AG09319 (cell line): ENCODE measurements at regions not wholly inside any gene's neighbourhood (a gene's known extent, or its start where the extent isn't known, plus 50 kb on each side); places are given as distances from the start of the nearest gene placed in this dataset.

Experiments used
- DNase-seq: peaks from one replicate; pipeline ENCODE4 v3.0.0-alpha.2; 2010; ENCODE audit warnings: low read depth; ENCODE audit errors: extremely low read depth
- TF ChIP-seq, protein P1 (sequence below): IDR thresholded peaks from 2 replicates; pipeline ENCODE4 v1.5.1; 2011; ENCODE audit warnings: low read depth, mild to moderate bottlenecking, inconsistent platforms, low read length, moderate library complexity

GRCh38 chr6:68240726-68241125, 394.4 kb upstream of the ADGRB3 start:
- no peak for DNase-seq
- TF ChIP-seq, protein P1, sequence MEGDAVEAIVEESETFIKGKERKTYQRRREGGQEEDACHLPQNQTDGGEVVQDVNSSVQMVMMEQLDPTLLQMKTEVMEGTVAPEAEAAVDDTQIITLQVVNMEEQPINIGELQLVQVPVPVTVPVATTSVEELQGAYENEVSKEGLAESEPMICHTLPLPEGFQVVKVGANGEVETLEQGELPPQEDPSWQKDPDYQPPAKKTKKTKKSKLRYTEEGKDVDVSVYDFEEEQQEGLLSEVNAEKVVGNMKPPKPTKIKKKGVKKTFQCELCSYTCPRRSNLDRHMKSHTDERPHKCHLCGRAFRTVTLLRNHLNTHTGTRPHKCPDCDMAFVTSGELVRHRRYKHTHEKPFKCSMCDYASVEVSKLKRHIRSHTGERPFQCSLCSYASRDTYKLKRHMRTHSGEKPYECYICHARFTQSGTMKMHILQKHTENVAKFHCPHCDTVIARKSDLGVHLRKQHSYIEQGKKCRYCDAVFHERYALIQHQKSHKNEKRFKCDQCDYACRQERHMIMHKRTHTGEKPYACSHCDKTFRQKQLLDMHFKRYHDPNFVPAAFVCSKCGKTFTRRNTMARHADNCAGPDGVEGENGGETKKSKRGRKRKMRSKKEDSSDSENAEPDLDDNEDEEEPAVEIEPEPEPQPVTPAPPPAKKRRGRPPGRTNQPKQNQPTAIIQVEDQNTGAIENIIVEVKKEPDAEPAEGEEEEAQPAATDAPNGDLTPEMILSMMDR, result no peak

- DNase-seq, result no peak
- TF ChIP-seq, protein P1, result no peak
Measured at GRCh38 chr6:68239034-68239433, 396.0 kb upstream of the ADGRB3 start.

- no peak for DNase-seq
- TF ChIP-seq, protein P1, result no peak
Measured at GRCh38 chr6:68238097-68238601, 396.9 kb upstream of the ADGRB3 start.

DNA sequence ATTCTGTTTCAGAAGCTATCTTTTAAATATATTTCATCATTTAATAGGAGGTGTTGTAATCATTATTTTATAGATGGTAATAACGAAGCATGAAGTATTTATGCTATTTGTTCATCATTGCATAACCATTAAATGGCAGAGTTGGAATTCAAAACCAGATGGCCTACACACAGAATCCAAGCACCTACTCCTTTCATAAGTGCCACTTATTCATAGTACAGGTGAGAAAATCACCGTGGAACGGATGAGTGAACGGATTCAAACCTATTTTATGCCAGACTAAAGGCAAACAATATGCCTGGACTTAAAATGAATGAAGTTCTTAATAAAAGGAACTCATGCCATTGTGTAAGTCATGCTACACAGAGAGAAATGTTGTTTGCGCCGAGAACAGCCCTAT, 397.9 kb upstream of the ADGRB3 start:
- TF ChIP-seq, protein P1, result no peak
- no peak for DNase-seq

- TF ChIP-seq, protein P1, result no peak
- no peak for DNase-seq
Measured at GRCh38 chr6:68235326-68235784, 399.7 kb upstream of the ADGRB3 start.

GRCh38 chr6:68233623-68234022, 401.5 kb upstream of the ADGRB3 start:
- DNase-seq, result no peak
- TF ChIP-seq, protein P1, result no peak

DNA sequence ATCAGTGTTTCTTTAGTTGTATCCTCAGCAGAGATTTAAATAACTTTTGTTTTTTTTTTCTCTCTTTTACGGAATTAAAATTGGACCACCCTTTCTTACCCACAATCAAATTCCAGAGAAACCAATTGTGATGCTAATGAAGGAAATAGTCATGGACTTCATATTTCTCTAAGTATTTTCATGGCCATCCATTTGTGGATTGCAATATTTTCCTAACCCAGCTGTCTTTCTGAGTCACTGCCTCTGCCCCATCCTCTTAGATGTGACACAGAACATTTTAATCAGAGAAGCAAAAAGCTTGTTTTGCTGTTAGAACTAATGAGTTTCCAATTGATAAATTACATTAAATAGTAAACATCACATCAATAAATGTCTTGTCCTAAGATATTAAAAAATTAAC, 405.5 kb upstream of the ADGRB3 start:
- TF ChIP-seq, protein P1, result no peak
- no peak for DNase-seq
